ENCODE measurements at regions not wholly inside any gene's neighbourhood (a gene's known extent, or its start where the extent isn't known, plus 50 kb on each side); places are given as distances from the start of the nearest gene placed in this dataset.

GRCh38 chr4:33085709-33086108 is 2365.5 kb downstream of the PCDH7 start:
- H3K4me3 ChIP-seq (ENCODE audit: insufficient read length, low read depth) = no peak overlapping the region
- no peaks in the 10 kb centered on the region for H3K9me3 ChIP-seq (ENCODE audit: insufficient read depth, low read length)
- TF ChIP-seq ZNF274 (IDR thresholded peaks at IDR 0.05; ENCODE audit: low read depth, low read length) (no peak), SUZ12 (IDR thresholded peaks at IDR 0.05; ENCODE audit: extremely low read depth, insufficient read depth, insufficient read length) (no peak), YY1 (IDR thresholded peaks at IDR 0.05; ENCODE audit: insufficient read depth, insufficient read length) (no peak)
- no peaks in the 10 kb centered on the region for H3K4me1 ChIP-seq (ENCODE audit: insufficient read depth, insufficient read length)
- no peaks in the 10 kb centered on the region for H3K27me3 ChIP-seq (ENCODE audit: insufficient read depth, insufficient read length)
- no peak for DNase-seq (ENCODE audit: low read depth, low spot score)
- H3K36me3 ChIP-seq (ENCODE audit: insufficient read depth, insufficient read length, low read length) = no peaks in the 10 kb centered on the region
- no peak overlapping the region for H3K9ac ChIP-seq (ENCODE audit: insufficient read length, low read depth)

GRCh38 chr4:33086331-33086925 is 2366.3 kb downstream of the PCDH7 start:
- no peak for DNase-seq (ENCODE audit: low read depth, low spot score)

GRCh38 chr4:33088713-33089112 is 2368.5 kb downstream of the PCDH7 start:
- no peak for TF ChIP-seq ZNF274 (IDR thresholded peaks at IDR 0.05; ENCODE audit: low read depth, low read length)
- no peak for TF ChIP-seq YY1 (IDR thresholded peaks at IDR 0.05; ENCODE audit: insufficient read depth, insufficient read length)
- no peak for TF ChIP-seq SUZ12 (IDR thresholded peaks at IDR 0.05; ENCODE audit: extremely low read depth, insufficient read depth, insufficient read length)
- no peak for DNase-seq (ENCODE audit: low read depth, low spot score)
- H3K4me1 ChIP-seq (ENCODE audit: insufficient read depth, insufficient read length) = no peaks in the 10 kb centered on the region

More at GRCh38 chr4:33086331-33086925, 2366.3 kb downstream of the PCDH7 start:
- Histone ChIP-seq H3K4me3 (ENCODE audit: insufficient read length, low read depth) (no peak overlapping the region), H3K36me3 (ENCODE audit: insufficient read depth, insufficient read length, low read length) (no peaks in the 10 kb centered on the region), H3K4me1 (ENCODE audit: insufficient read depth, insufficient read length) (no peaks in the 10 kb centered on the region), H3K9me3 (ENCODE audit: insufficient read depth, low read length) (no peaks in the 10 kb centered on the region), H3K9ac (ENCODE audit: insufficient read length, low read depth) (no peak overlapping the region), H3K27me3 (ENCODE audit: insufficient read depth, insufficient read length) (no peaks in the 10 kb centered on the region)
- TF ChIP-seq YY1 (IDR thresholded peaks at IDR 0.05; ENCODE audit: insufficient read depth, insufficient read length) (no peak), SUZ12 (IDR thresholded peaks at IDR 0.05; ENCODE audit: extremely low read depth, insufficient read depth, insufficient read length) (no peak), ZNF274 (IDR thresholded peaks at IDR 0.05; ENCODE audit: low read depth, low read length) (no peak)

GRCh38 chr4:33090910-33091309 is 2370.7 kb downstream of the PCDH7 start:
- Histone ChIP-seq H3K9ac (ENCODE audit: insufficient read length, low read depth) (no peak overlapping the region), H3K9me3 (ENCODE audit: insufficient read depth, low read length) (no peaks in the 10 kb centered on the region), H3K4me3 (ENCODE audit: insufficient read length, low read depth) (no peak overlapping the region), H3K4me1 (ENCODE audit: insufficient read depth, insufficient read length) (no peaks in the 10 kb centered on the region), H3K36me3 (ENCODE audit: insufficient read depth, insufficient read length, low read length) (no peaks in the 10 kb centered on the region), H3K27me3 (ENCODE audit: insufficient read depth, insufficient read length) (no peaks in the 10 kb centered on the region)
- no peak for DNase-seq (ENCODE audit: low read depth, low spot score)
- no peak for TF ChIP-seq YY1 (IDR thresholded peaks at IDR 0.05; ENCODE audit: insufficient read depth, insufficient read length)
- no peak for TF ChIP-seq ZNF274 (IDR thresholded peaks at IDR 0.05; ENCODE audit: low read depth, low read length)
- no peak for TF ChIP-seq SUZ12 (IDR thresholded peaks at IDR 0.05; ENCODE audit: extremely low read depth, insufficient read depth, insufficient read length)

More at GRCh38 chr4:33088713-33089112, 2368.5 kb downstream of the PCDH7 start:
- Histone ChIP-seq H3K4me3 (ENCODE audit: insufficient read length, low read depth) (no peak overlapping the region), H3K27me3 (ENCODE audit: insufficient read depth, insufficient read length) (no peaks in the 10 kb centered on the region), H3K36me3 (ENCODE audit: insufficient read depth, insufficient read length, low read length) (no peaks in the 10 kb centered on the region), H3K9ac (ENCODE audit: insufficient read length, low read depth) (no peak overlapping the region), H3K9me3 (ENCODE audit: insufficient read depth, low read length) (no peaks in the 10 kb centered on the region)

GRCh38 chr4:33091961-33092360 is 2371.8 kb downstream of the PCDH7 start:
- Histone ChIP-seq H3K4me3 (ENCODE audit: insufficient read length, low read depth) (no peak overlapping the region), H3K9me3 (ENCODE audit: insufficient read depth, low read length) (no peaks in the 10 kb centered on the region), H3K4me1 (ENCODE audit: insufficient read depth, insufficient read length) (no peaks in the 10 kb centered on the region), H3K9ac (ENCODE audit: insufficient read length, low read depth) (no peak overlapping the region), H3K36me3 (ENCODE audit: insufficient read depth, insufficient read length, low read length) (no peaks in the 10 kb centered on the region), H3K27me3 (ENCODE audit: insufficient read depth, insufficient read length) (no peaks in the 10 kb centered on the region)
- no peak for DNase-seq (ENCODE audit: low read depth, low spot score)
- TF ChIP-seq SUZ12 (IDR thresholded peaks at IDR 0.05; ENCODE audit: extremely low read depth, insufficient read depth, insufficient read length) (no peak), ZNF274 (IDR thresholded peaks at IDR 0.05; ENCODE audit: low read depth, low read length) (no peak), YY1 (IDR thresholded peaks at IDR 0.05; ENCODE audit: insufficient read depth, insufficient read length) (no peak)

- Histone ChIP-seq H3K36me3 (ENCODE audit: insufficient read depth, insufficient read length, low read length) (no peaks in the 10 kb centered on the region), H3K9me3 (ENCODE audit: insufficient read depth, low read length) (no peaks in the 10 kb centered on the region), H3K9ac (ENCODE audit: insufficient read length, low read depth) (no peak overlapping the region), H3K4me1 (ENCODE audit: insufficient read depth, insufficient read length) (no peaks in the 10 kb centered on the region), H3K4me3 (ENCODE audit: insufficient read length, low read depth) (no peak overlapping the region), H3K27me3 (ENCODE audit: insufficient read depth, insufficient read length) (no peaks in the 10 kb centered on the region)
- TF ChIP-seq SUZ12 (IDR thresholded peaks at IDR 0.05; ENCODE audit: extremely low read depth, insufficient read depth, insufficient read length) (no peak), ZNF274 (IDR thresholded peaks at IDR 0.05; ENCODE audit: low read depth, low read length) (no peak), YY1 (IDR thresholded peaks at IDR 0.05; ENCODE audit: insufficient read depth, insufficient read length) (no peak)
- DNase-seq (ENCODE audit: low read depth, low spot score) = no peak
Measured at GRCh38 chr4:33104273-33104672, 2384.1 kb downstream of the PCDH7 start.

- TF ChIP-seq SUZ12 (IDR thresholded peaks at IDR 0.05; ENCODE audit: extremely low read depth, insufficient read depth, insufficient read length) = no peak
- TF ChIP-seq YY1 (IDR thresholded peaks at IDR 0.05; ENCODE audit: insufficient read depth, insufficient read length) = no peak
- no peak for TF ChIP-seq ZNF274 (IDR thresholded peaks at IDR 0.05; ENCODE audit: low read depth, low read length)
- Histone ChIP-seq H3K9me3 (ENCODE audit: insufficient read depth, low read length) (no peaks in the 10 kb centered on the region), H3K4me1 (ENCODE audit: insufficient read depth, insufficient read length) (no peaks in the 10 kb centered on the region), H3K4me3 (ENCODE audit: insufficient read length, low read depth) (no peak overlapping the region), H3K9ac (ENCODE audit: insufficient read length, low read depth) (no peak overlapping the region), H3K27me3 (ENCODE audit: insufficient read depth, insufficient read length) (no peaks in the 10 kb centered on the region), H3K36me3 (ENCODE audit: insufficient read depth, insufficient read length, low read length) (no peaks in the 10 kb centered on the region)
- DNase-seq (ENCODE audit: low read depth, low spot score) = no peak
Measured at GRCh38 chr4:33107814-33108213, 2387.6 kb downstream of the PCDH7 start.

Data from NT2/D1 (cell line).